HG03520 (cell line): ENCODE measurements at regions not wholly inside any gene's neighbourhood (a gene's known extent, or its start where the extent isn't known, plus 50 kb on each side); places are given as distances from the start of the nearest gene placed in this dataset.

Experiments used
- ATAC-seq: cut with Tn5 transposase; IDR thresholded peaks from one replicate; pipeline ENCODE4 v1.9.1; 2021; ENCODE audit warnings: mild to moderate bottlenecking, moderate library complexity; ENCODE audit not compliant: unreplicated experiment

DNA sequence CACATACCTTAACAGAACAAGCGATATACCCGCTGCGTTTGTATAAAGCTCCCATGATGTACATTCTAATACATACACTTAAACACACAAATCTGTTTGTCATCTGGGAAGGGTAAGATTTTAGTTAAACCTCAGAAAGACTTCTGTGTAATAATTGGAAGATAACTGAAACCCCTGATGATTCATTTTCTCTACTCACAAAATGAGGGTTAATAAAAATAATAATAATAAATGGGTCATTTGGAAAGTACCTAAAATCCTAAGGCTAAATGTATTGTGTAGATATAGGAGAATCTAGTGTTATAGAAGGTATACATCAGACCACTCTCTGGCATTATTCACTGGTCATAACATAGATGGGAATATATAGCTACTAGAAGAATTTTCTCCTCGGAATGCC is 64.7 kb upstream of the SOX9 start:
- no peak for ATAC-seq

DNA sequence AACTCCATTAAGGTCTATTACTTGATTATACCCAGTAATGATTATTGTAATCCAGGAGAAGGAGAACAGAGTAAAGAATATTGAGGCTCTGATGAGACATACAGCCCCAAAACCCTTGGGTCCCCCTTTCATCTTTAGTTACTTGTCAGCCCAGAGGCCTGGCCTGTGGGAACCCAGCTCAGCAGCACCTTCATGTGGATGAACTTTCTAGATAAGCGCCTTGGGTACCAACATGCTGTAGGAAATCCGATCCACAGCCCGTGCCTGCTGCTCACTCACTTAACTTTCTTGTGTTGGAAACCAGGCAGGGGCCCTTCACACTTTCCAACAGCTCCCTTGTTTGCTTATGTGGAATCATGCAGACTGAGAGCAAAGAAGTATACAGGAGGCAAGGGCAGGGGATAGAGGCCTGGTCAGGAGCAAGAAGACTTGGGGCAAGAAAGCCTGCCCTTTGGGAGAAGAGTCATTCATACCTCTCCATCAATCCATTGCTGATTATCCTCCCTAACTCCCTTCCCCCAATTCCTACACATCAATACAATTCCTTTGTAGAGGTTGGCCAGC is 64.0 kb upstream of the SOX9 start:
- no peak for ATAC-seq

DNA sequence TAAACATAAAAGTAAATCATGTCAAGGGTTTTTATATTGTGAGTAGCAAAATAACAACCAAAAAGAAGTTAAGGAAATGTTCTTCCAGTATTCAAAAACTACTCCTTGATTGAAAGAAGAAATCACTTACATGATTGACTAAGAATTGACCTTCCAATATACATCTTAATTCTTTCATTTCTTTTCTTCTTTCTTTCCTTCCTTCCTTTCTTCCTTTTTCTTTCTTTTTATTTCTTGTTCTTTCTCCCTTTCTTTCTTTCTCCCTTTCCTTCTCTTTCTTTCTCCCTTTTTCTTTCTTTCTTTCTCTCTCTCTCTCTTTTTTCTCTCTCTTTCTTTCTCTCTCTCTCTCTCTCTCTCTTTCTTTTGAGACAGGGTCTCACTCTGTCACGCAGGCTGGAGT is 60.7 kb upstream of the SOX9 start:
- no peak for ATAC-seq

DNA sequence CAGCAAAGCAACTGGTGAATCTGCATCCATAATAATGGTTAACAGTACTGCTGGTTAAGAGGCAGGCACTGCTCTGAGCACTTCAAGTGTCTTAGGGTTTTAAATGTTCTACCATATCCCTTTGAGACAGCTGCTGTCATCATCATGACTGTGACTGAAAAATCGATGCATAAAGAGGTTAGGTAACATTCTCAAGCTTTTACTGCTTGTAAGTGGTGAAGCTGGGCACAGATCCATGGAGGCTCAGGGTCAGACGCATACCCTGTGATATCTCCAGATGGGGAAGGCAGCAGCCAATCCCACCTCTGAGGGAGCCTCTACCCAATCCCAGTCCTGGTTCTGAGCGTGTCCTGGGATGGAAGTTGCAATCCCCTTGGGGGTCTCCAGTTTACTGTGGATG is 57.6 kb upstream of the SOX9 start:
- no peak for ATAC-seq

DNA sequence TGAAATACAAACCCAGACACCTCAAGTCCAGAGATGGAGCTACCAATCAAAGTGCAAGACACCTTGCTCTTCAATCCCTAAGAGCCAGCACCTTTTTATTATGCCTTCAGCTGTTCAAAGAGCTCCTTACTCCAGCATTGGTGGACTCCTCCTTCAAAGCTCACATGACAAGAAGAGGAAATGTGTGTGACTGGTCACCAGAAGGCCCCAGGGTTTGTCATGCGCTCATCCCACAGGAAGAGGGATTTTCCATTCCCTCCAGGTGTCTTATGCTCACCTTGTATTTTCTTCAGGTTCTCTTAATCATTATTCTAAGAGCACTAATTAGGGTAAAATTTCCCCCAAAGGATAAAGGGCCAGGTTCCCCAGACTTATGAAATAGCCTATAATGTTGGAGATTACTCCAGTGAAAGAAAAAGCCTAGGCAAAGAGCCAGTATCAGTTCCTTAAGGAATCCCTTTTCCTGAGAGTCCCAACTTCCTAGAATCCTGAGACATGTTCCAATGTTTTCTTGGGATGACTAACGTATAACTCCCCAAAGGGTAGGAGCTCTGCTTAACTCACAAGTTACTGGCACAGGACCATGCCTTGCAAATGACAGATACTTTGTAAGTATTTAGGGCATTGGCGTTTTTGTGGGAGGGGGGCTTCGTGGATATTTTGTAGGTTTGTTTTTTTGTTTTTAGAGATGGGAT is 56.9 kb upstream of the SOX9 start:
- no peak for ATAC-seq

DNA sequence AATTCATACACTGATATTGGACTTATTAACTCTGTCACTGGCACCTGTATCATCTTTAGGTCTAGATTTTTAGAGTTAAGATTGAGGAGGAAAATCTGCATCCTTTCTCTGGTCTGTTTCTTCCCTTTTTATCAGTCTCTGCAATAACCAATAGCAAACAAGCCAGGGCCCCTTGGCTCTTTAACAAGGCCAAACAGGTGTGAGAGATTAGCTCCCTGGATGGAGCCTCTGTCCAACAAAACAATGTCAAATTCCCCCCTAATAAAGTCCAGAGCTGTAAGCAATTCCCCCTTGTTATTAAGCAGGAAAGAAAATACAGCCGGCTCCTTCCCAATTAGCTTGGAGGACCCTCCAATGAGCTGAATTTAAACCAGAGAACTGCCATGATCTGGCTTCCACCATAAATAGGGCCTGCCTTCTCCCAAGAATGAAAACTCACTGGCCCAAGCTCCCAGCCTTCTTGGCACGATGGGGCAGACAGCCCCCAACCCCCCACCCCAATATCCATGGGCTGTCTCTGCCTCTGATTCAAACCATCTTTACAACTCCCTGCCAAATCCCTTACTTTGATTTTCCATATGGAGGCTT is 56.1 kb upstream of the SOX9 start:
- no peak for ATAC-seq

DNA sequence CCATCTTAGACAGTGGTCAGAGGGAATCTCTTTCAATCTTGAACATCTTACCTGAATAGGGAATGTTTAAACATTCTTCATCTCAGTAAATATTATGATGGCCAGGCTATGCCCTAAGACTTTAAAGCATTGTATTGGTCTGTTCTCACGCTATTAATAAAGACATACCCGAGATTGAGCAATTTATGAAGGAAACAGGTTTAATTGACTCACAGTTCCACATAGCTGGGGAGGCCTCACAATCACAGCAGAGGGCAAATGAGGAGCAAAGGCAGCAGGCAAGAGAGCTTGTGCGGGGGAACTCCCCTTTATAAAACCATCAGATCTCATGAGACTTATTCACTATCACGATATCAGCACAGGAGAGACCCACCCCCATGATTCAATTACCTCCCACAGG is 55.3 kb upstream of the SOX9 start:
- no peak for ATAC-seq

DNA sequence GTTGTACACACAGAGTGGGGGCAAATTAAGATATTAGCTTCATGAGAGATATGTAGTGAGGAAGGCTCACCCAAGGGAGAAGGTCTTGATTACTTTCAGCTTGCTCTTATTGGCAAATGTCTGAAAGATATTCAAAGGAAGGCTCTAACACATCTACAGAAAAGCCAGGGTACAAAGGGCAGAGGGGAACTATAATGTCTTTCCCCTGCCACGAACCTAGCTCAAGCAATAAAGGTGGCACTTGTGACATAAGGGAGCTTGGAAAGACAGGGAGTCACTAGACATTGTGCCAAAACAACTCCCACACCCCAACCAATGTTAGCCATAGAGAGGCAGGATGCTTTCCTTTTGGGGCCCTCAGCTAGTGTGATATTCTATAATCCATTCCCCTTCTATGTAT is 52.2 kb upstream of the SOX9 start:
- ATAC-seq: no peak

DNA sequence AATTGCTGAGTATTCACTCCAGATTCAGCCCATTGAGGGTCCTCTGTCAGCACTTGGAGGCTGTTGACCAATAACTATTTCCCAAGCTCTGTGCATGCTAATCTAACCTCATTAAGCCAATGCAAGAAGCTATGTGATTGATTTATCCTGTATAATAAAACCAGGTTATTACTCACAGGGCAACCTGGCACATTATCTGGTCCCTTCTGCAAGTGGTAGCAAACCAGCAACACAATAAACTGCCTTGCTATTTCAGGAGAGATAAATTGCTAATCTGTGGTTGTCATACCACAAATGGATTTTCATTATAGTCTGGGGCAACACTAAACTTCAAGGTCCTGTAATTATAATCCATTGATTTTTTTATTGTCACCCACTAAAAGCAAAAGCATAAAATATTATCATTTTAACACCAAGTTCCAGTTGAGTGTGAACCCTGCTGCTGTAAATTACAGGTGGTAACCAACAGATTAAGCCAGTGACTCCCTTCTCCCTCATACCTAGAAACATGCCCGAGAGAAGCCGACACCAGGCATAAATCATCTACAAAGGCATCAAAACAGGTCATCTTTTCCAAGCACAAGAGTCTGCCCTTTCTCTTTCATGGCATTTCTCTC is 51.1 kb upstream of the SOX9 start:
- ATAC-seq: no peak
